ENCODE measurements at regions not wholly inside any gene's neighbourhood (a gene's known extent, or its start where the extent isn't known, plus 50 kb on each side); places are given as distances from the start of the nearest gene placed in this dataset.

DNA sequence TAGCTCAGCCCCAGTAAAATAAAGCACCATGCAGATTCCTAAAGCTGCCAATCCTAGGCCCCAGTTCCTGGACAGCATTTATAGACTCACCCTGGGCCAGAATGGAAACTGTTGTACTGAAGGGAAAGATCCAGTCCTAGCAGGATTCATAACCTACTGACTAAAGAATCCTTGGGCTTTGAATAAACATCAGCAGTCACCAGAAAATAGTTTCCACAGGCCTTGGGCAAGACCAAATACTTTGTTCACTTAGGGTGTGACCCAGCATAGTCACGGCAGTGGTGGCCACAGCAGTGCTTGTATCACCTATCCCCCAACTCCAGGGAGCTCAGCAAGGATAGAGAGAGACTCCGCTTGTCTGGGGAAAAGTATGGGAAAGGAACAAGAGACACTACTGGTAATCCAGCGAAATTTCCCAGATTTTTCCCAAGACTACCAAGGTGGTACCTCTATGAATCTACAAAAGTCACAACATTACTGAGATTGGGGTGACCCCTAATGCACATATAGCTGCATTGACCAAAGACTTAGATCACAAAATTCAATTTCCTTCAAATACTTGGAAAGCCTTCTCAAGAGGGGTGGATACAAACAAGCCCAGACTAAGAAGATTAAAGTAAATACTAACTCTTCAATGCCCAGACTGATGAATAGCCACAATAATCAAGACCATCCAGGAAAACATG lies 748.1 kb upstream of the LRATD1 start (continued):
- TF ChIP-seq, protein P1, sequence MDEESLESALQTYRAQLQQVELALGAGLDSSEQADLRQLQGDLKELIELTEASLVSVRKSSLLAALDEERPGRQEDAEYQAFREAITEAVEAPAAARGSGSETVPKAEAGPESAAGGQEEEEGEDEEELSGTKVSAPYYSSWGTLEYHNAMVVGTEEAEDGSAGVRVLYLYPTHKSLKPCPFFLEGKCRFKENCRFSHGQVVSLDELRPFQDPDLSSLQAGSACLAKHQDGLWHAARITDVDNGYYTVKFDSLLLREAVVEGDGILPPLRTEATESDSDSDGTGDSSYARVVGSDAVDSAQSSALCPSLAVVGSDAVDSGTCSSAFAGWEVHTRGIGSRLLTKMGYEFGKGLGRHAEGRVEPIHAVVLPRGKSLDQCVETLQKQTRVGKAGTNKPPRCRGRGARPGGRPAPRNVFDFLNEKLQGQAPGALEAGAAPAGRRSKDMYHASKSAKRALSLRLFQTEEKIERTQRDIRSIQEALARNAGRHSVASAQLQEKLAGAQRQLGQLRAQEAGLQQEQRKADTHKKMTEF (CRISPR knock-in tag; IDR thresholded peaks at IDR 0.05), result no peak

DNA sequence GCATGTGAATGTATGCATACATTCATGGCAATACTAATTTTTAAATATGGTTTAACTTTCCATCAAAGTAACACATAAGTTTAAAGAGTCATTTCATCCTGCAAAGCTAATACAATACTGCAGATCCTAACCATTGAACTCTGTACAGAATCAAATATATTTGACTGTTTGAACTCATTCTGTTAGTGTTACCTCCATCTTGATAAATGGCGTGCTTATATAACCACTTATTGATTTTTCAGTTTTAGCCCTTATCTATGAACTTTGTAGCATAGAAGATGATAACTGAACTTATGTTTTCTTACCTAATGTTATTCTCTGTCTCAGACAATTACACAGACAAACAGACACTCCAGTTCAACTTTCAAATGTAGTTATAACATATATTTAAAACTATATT lies 731.0 kb upstream of the LRATD1 start:
- Histone ChIP-seq H3K36me3 (replicated peaks in 1 of 2; ENCODE audit: control insufficient read depth in 1 of 2, insufficient read depth in 2 of 2, low read length in 2 of 2) (no peaks in the 10 kb centered on the region), H2AFZ (ENCODE audit: low read length) (no peak overlapping the region), H3K79me2 (ENCODE audit: insufficient read depth, low read length) (no peaks in the 10 kb centered on the region), H3K4me3 (replicated peaks in 1 of 3; ENCODE audit: insufficient read depth in 1 of 3, low read depth in 2 of 3, low read length in 3 of 3) (no peak overlapping the region), H3K4me2 (ENCODE audit: low read depth, low read length) (no peak overlapping the region), H3K27me3 (ENCODE audit: control insufficient read depth in 1 of 2, insufficient read depth in 2 of 2, low read length in 2 of 2) (no peaks in the 10 kb centered on the region), H4K20me1 (ENCODE audit: insufficient read depth, low read length) (no peaks in the 10 kb centered on the region), H3K4me1 (ENCODE audit: insufficient read depth, low read length) (no peaks in the 10 kb centered on the region), H3K9ac (ENCODE audit: insufficient read depth, low read depth, low read length) (no peak overlapping the region), H3K9me3 (ENCODE audit: low read length) (peaks cover 73% of the 10 kb centered on the region), H3K27ac (ENCODE audit: extremely low read length, insufficient read depth, low read length) (no peak overlapping the region)
- in situ Hi-C loops (cut with HindIII; ENCODE audit: extremely low pct_ligation_motif_present, low pct_unique_long_range_greater_than_20kb), result no loop called here
- no peak for FAIRE-seq
- no peak for ATAC-seq
- peak; percentile 4 for DNase-seq (ENCODE audit: low spot score)
- 5% methylated on average over 1 of the region's 1 CpG for WGBS (ENCODE audit: low lambda C conversion rate)
- intact Hi-C loops (cut with micrococcal nuclease; ENCODE audit: unreplicated experiment), result no loop called here
- ChIA-PET CTCF (ENCODE audit: low intra/inter-chr PET ratio, low total read pairs) (no interaction called here), POLR2A (no interaction called here)
- BruUV-seq (replicated peaks), result no TSS peak
- TF ChIP-seq, protein P2, sequence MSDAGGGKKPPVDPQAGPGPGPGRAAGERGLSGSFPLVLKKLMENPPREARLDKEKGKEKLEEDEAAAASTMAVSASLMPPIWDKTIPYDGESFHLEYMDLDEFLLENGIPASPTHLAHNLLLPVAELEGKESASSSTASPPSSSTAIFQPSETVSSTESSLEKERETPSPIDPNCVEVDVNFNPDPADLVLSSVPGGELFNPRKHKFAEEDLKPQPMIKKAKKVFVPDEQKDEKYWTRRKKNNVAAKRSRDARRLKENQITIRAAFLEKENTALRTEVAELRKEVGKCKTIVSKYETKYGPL (CRISPR knock-in tag; IDR thresholded peaks at IDR 0.05), result peak; percentile 77
- no peak for TF ChIP-seq ZFP36 (IDR thresholded peaks at IDR 0.05; ENCODE audit: borderline replicate concordance, low read depth, low read length, partially characterized antibody)
- TF ChIP-seq ISL2 (CRISPR knock-in tag; IDR thresholded peaks at IDR 0.05), result no peak
- no peak for TF ChIP-seq ESRRA (CRISPR knock-in tag; IDR thresholded peaks at IDR 0.05; ENCODE audit: low read depth)
- TF ChIP-seq, protein P3, sequence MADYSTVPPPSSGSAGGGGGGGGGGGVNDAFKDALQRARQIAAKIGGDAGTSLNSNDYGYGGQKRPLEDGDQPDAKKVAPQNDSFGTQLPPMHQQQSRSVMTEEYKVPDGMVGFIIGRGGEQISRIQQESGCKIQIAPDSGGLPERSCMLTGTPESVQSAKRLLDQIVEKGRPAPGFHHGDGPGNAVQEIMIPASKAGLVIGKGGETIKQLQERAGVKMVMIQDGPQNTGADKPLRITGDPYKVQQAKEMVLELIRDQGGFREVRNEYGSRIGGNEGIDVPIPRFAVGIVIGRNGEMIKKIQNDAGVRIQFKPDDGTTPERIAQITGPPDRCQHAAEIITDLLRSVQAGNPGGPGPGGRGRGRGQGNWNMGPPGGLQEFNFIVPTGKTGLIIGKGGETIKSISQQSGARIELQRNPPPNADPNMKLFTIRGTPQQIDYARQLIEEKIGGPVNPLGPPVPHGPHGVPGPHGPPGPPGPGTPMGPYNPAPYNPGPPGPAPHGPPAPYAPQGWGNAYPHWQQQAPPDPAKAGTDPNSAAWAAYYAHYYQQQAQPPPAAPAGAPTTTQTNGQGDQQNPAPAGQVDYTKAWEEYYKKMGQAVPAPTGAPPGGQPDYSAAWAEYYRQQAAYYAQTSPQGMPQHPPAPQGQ (CRISPR knock-in tag; IDR thresholded peaks at IDR 0.05; ENCODE audit: borderline replicate concordance), result no peak
- TF ChIP-seq ZNF354B (CRISPR knock-in tag; IDR thresholded peaks at IDR 0.05), result no peak
- TF ChIP-seq, protein P4, sequence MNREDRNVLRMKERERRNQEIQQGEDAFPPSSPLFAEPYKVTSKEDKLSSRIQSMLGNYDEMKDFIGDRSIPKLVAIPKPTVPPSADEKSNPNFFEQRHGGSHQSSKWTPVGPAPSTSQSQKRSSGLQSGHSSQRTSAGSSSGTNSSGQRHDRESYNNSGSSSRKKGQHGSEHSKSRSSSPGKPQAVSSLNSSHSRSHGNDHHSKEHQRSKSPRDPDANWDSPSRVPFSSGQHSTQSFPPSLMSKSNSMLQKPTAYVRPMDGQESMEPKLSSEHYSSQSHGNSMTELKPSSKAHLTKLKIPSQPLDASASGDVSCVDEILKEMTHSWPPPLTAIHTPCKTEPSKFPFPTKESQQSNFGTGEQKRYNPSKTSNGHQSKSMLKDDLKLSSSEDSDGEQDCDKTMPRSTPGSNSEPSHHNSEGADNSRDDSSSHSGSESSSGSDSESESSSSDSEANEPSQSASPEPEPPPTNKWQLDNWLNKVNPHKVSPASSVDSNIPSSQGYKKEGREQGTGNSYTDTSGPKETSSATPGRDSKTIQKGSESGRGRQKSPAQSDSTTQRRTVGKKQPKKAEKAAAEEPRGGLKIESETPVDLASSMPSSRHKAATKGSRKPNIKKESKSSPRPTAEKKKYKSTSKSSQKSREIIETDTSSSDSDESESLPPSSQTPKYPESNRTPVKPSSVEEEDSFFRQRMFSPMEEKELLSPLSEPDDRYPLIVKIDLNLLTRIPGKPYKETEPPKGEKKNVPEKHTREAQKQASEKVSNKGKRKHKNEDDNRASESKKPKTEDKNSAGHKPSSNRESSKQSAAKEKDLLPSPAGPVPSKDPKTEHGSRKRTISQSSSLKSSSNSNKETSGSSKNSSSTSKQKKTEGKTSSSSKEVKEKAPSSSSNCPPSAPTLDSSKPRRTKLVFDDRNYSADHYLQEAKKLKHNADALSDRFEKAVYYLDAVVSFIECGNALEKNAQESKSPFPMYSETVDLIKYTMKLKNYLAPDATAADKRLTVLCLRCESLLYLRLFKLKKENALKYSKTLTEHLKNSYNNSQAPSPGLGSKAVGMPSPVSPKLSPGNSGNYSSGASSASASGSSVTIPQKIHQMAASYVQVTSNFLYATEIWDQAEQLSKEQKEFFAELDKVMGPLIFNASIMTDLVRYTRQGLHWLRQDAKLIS (CRISPR knock-in tag; IDR thresholded peaks at IDR 0.05), result no peak
- TF ChIP-seq ONECUT2 (CRISPR knock-in tag; IDR thresholded peaks at IDR 0.05), result peak; percentile 83
- TF ChIP-seq CBX2 (IDR thresholded peaks at IDR 0.05; ENCODE audit: low read depth, low read length), result no peak
- TF ChIP-seq CBX2 (CRISPR knock-in tag; IDR thresholded peaks at IDR 0.05; ENCODE audit: low read depth), result no peak
- TF ChIP-seq FOXP1 (IDR thresholded peaks at IDR 0.05), result no peak
- no peak for TF ChIP-seq FOXP1 (CRISPR knock-in tag; IDR thresholded peaks at IDR 0.05)
- TF ChIP-seq ZNF782 (CRISPR knock-in tag; IDR thresholded peaks at IDR 0.05; ENCODE audit: borderline replicate concordance), result no peak
- TF ChIP-seq HES4 (CRISPR knock-in tag; IDR thresholded peaks at IDR 0.05; ENCODE audit: borderline replicate concordance), result no peak

All from HepG2 (cell line).